Ovary (tissue), 3 donors: ENCODE measurements at regions not wholly inside any gene's neighbourhood (a gene's known extent, or its start where the extent isn't known, plus 50 kb on each side); places are given as distances from the start of the nearest gene placed in this dataset.
"Not testable (repeated sequence)": the region's sequence is repeated elsewhere in the genome, so short reads cannot be mapped to it uniquely, and the experiment has no call there.

Source experiments
- CTCF ChIP-seq, 3 donors: fragments of 450-650 bp in 2 of 3; fragments of 200-600 bp in 1 of 3; IDR thresholded peaks; one replicate each; pipeline versions ENCODE4 v1.5.1 to v1.8.0; 2016 to 2022; ENCODE audit warnings: antibody characterized with exemption in 3 of 3, mild to moderate bottlenecking in 1 of 3
- EP300 ChIP-seq: sonication (generic); formaldehyde crosslinking; IDR thresholded peaks from one replicate; pipeline ENCODE4 v1.6.1; 2017; ENCODE audit warnings: antibody characterized with exemption
- POLR2A ChIP-seq: fragments of 450-650 bp; IDR thresholded peaks from one replicate; pipeline ENCODE4 v1.6.1; 2017; ENCODE audit warnings: antibody characterized with exemption, mild to moderate bottlenecking, moderate library complexity
- donor health status: DM: no; HTN: no; CAD: no.

- not testable (repeated sequence) for TF ChIP-seq CTCF (IDR thresholded peaks at IDR 0.05); EP300; POLR2A
These were observed 72.8 kb upstream of the PLEKHM1 start for GRCh38 chr17:45563283-45563682.
